SK-N-SH (cell line): ENCODE measurements at regions not wholly inside any gene's neighbourhood (a gene's known extent, or its start where the extent isn't known, plus 50 kb on each side); places are given as distances from the start of the nearest gene placed in this dataset.

ENCODE experiments used
- CTCF ChIA-PET: fragments of 300-600, 350-600 bp; formaldehyde crosslinking; extraction: SDS; loops from one replicate; lab custom pipeline; 2021; lab: Yijun Ruan, JAX
- POLR2A ChIA-PET: fragments of 350-600 bp; sonication (Branson Sonifier 250); formaldehyde crosslinking; extraction: SDS; loops from one replicate; lab custom pipeline; 2020; ENCODE audit warnings: antibody characterized with exemption, inconsistent platforms; lab: Yijun Ruan, JAX
- DNase-seq: peaks from one replicate; pipeline ENCODE4 v3.0.0; 2012
- H2AFZ ChIP-seq: fragments of 200-600 bp; sonication (generic); 2 replicates; pipeline ENCODE4 v1.8.1; 2016; ENCODE audit warnings: antibody characterized with exemption, mild to moderate bottlenecking, low read depth
- H3F3A ChIP-seq: fragments of 200-600 bp; sonication (generic); replicated peaks from 2 replicates; pipeline ENCODE3; 2016; ENCODE audit warnings: antibody characterized with exemption, mild to moderate bottlenecking; ENCODE audit not compliant: insufficient read depth
- H3K27ac ChIP-seq, 2 experiments: fragments of 200-500 bp in 1 of 2; fragments of 200-600 bp in 1 of 2; sonication (Bioruptor generic) in 1 of 2; sonication (generic), shearing (Covaris generic) in 1 of 2; 2 replicates each; pipeline versions ENCODE4 v1.5.1 to v1.6.1; 2014 to 2016; ENCODE audit warnings: low read depth in 2 of 2, inconsistent platforms in 1 of 2, low read length in 1 of 2, mild to moderate bottlenecking in 1 of 2, mixed read lengths in 1 of 2
- H3K27me3 ChIP-seq: fragments of 200-600 bp; sonication (generic), shearing (Covaris generic); 2 replicates; pipeline ENCODE4 v1.6.1; 2016; ENCODE audit warnings: mixed run types; ENCODE audit not compliant: insufficient read depth
- H3K36me3 ChIP-seq, 2 experiments: fragments of 200-500 bp in 1 of 2; fragments of 200-600 bp in 1 of 2; sonication (Bioruptor generic) in 1 of 2; sonication (generic) in 1 of 2; replicated peaks in 1 of 2; 2 replicates each; pipeline versions ENCODE3 to v1.5.1; 2014 to 2016; ENCODE audit warnings: low read length in 1 of 2, mild to moderate bottlenecking in 1 of 2; ENCODE audit not compliant: insufficient read depth in 2 of 2, control insufficient read depth in 1 of 2
- H3K4me1 ChIP-seq, 2 experiments: fragments of 200-500 bp in 1 of 2; fragments of 200-600 bp in 1 of 2; sonication (Bioruptor generic) in 1 of 2; sonication (generic), shearing (Covaris generic) in 1 of 2; 2 replicates each; pipeline versions ENCODE4 v1.5.1 to v1.6.1; 2014 to 2016; ENCODE audit warnings: low read depth in 1 of 2, low read length in 1 of 2, mixed run types in 1 of 2; ENCODE audit not compliant: insufficient read depth in 2 of 2, control insufficient read depth in 1 of 2
- H3K4me2 ChIP-seq: fragments of 200-600 bp; sonication (generic), shearing (Covaris generic); 2 replicates; pipeline ENCODE4 v1.6.1; 2017; ENCODE audit warnings: mixed run types
- H3K4me3 ChIP-seq, 2 experiments: fragments of 200-500 bp in 1 of 2; fragments of 200-600 bp in 1 of 2; sonication (Bioruptor generic) in 1 of 2; sonication (generic), shearing (Covaris generic) in 1 of 2; 2 replicates each; pipeline versions ENCODE4 v1.5.1 to v1.8.1; 2014 to 2016; ENCODE audit warnings: low read depth in 2 of 2, inconsistent platforms in 1 of 2, low read length in 1 of 2, mild to moderate bottlenecking in 1 of 2, mixed read lengths in 1 of 2, moderate library complexity in 1 of 2
- H3K79me2 ChIP-seq: fragments of 200-600 bp; sonication (generic); 2 replicates; pipeline ENCODE4 v1.8.1; 2017; ENCODE audit warnings: mild to moderate bottlenecking; ENCODE audit not compliant: insufficient read depth
- H3K9ac ChIP-seq: fragments of 200-600 bp; sonication (generic); 2 replicates; pipeline ENCODE4 v1.6.1; 2017; ENCODE audit warnings: mixed run types
- H3K9me2 ChIP-seq: fragments of 200-600 bp; sonication (generic); 2 replicates; pipeline ENCODE4 v1.6.1; 2017; ENCODE audit warnings: mixed run types
- H3K9me3 ChIP-seq: fragments of 200-600 bp; sonication (generic); 2 replicates; pipeline ENCODE4 v1.6.1; 2017; ENCODE audit warnings: mixed run types, mild to moderate bottlenecking, moderate library complexity
- H4K20me1 ChIP-seq: fragments of 200-600 bp; sonication (generic); 2 replicates; pipeline ENCODE4 v1.6.1; 2017; ENCODE audit warnings: mild to moderate bottlenecking, mixed run types; ENCODE audit not compliant: insufficient read depth
- EP300 ChIP-seq, 2 experiments: IDR thresholded peaks; 2 replicates each; pipeline versions ENCODE4 v1.4.0 to v1.6.1; 2012; ENCODE audit warnings: borderline replicate concordance in 1 of 2, low read depth in 1 of 2, low read length in 1 of 2
- EZH2phosphoT487 ChIP-seq: fragments of 200-600 bp; sonication (generic); IDR thresholded peaks from 2 replicates; pipeline ENCODE4 v1.6.1; 2017; ENCODE audit warnings: low read depth, mixed run types, mild to moderate bottlenecking, antibody characterized with exemption, moderate library complexity, borderline replicate concordance
- FOSL2 ChIP-seq: IDR thresholded peaks from 2 replicates; pipeline ENCODE4 v1.4.0; 2012; ENCODE audit warnings: low read depth, mild to moderate bottlenecking, moderate library complexity, borderline replicate concordance
- FOXJ3 ChIP-seq: sonication (generic); formaldehyde crosslinking; IDR thresholded peaks from 2 replicates; pipeline ENCODE4 v1.5.1; 2020; ENCODE audit warnings: mild to moderate bottlenecking, missing genetic modification reagents
- FOXM1 ChIP-seq: IDR thresholded peaks from 2 replicates; pipeline ENCODE4 v1.4.0; 2012; ENCODE audit warnings: low read depth, mild to moderate bottlenecking
- GATA2 ChIP-seq: sonication (generic); formaldehyde crosslinking; IDR thresholded peaks from 2 replicates; pipeline ENCODE4 v1.5.0; 2020; ENCODE audit warnings: mild to moderate bottlenecking, missing genetic modification reagents
- IRF3 ChIP-seq: fragments of 150-350 bp; IDR thresholded peaks from 2 replicates; pipeline ENCODE4 v1.6.1; 2016; ENCODE audit warnings: mild to moderate bottlenecking, low read depth, low read length
- MEF2A ChIP-seq: IDR thresholded peaks from 2 replicates; pipeline ENCODE4 v1.4.0; 2012; ENCODE audit warnings: low read depth, borderline replicate concordance
- MXI1 ChIP-seq: IDR thresholded peaks from 2 replicates; pipeline ENCODE4 v1.6.1; 2012; ENCODE audit warnings: mild to moderate bottlenecking, low read depth, low read length, improper control_type of control experiment
- RCOR1 ChIP-seq: fragments of 150-350 bp; IDR thresholded peaks from 2 replicates; pipeline ENCODE4 v1.6.1; 2017; ENCODE audit warnings: antibody characterized with exemption, low read length
- RFX5 ChIP-seq: IDR thresholded peaks from 2 replicates; pipeline ENCODE4 v1.6.1; 2012; ENCODE audit warnings: mild to moderate bottlenecking, improper control_type of control experiment, low read length
- SMC3 ChIP-seq: IDR thresholded peaks from 2 replicates; pipeline ENCODE4 v1.6.1; 2012; ENCODE audit warnings: low read depth, low read length, improper control_type of control experiment
- TAF1 ChIP-seq: IDR thresholded peaks from 2 replicates; pipeline ENCODE4 v1.6.1; 2012; ENCODE audit warnings: low read depth, mild to moderate bottlenecking, low read length, moderate library complexity, borderline replicate concordance
- TEAD4 ChIP-seq: IDR thresholded peaks from 2 replicates; pipeline ENCODE4 v1.4.0; 2012; ENCODE audit warnings: mild to moderate bottlenecking, borderline replicate concordance; ENCODE audit not compliant: insufficient read depth
- YY1 ChIP-seq: IDR thresholded peaks from 2 replicates; pipeline ENCODE4 v1.4.0; 2012; ENCODE audit warnings: low read depth, mild to moderate bottlenecking
- WGBS: methylation state at CpG from one replicate; pipeline ENCODE4 v1.1.6; 2017; ENCODE audit warnings: low lambda C conversion rate; 5-methylcytosine and 5-hydroxymethylcytosine counted together
- TF ChIP-seq, protein P1 (sequence below): IDR thresholded peaks from 2 replicates; pipeline ENCODE4; 2012
- TF ChIP-seq, protein P2 (sequence below): IDR thresholded peaks from 2 replicates; pipeline ENCODE4 v1.4.0; 2012; ENCODE audit warnings: low read depth
- TF ChIP-seq, protein P3 (sequence below): fragments of 200-600 bp; sonication (generic); IDR thresholded peaks from 2 replicates; pipeline ENCODE4 v1.6.1; 2017; ENCODE audit warnings: antibody characterized with exemption, mild to moderate bottlenecking, moderate library complexity

DNA sequence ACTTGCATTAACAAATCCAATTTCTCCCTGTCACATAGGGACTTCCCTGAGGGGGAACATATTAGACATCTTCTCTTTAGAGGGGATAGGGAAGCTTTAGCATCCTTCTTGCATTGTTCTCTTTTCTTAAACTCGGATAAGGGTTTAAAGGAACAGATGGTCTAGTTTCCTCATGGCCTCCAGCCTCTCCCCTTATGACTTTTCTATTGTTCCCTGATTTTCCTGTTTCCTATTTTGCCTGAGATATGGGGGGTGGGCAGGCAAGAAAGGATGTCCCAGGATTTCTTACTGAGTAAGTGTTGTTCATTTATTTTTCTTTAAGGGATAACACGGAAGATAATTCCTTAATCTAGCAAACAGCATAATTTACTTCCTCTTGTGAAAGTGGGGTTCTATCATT, 107.7 kb upstream of the MAGEE2 start:
- no peaks in the 10 kb centered on the region for H3K36me3 ChIP-seq
- H3K4me2 ChIP-seq, result no peak overlapping the region
- H2AFZ ChIP-seq, result no peak overlapping the region
- H3K9me3 ChIP-seq, result no peaks in the 10 kb centered on the region
- no peaks in the 10 kb centered on the region for H3K9me2 ChIP-seq
- POLR2A ChIA-PET, result no interaction called here
- CTCF ChIA-PET, result interaction anchor here (0.6 kb wide), 1 partner anchor 903 kb away, joined by 3 read pairs; no protein-coding TSS in a partner anchor
- DNase-seq, result no peak
- TF ChIP-seq EP300 (IDR thresholded peaks at IDR 0.05; ENCODE audit: borderline replicate concordance in 1 of 2, low read depth in 1 of 2, low read length in 1 of 2) (no peak), RFX5 (no peak), MXI1 (no peak), RCOR1 (no peak), TAF1 (no peak), FOSL2 (no peak), TEAD4 (no peak), GATA2 (CRISPR knock-in tag) (no peak), YY1 (no peak), FOXJ3 (CRISPR knock-in tag) (no peak), EZH2phosphoT487 (no peak), IRF3 (no peak), FOXM1 (no peak), MEF2A (no peak), SMC3 (no peak)
- TF ChIP-seq, protein P1, sequence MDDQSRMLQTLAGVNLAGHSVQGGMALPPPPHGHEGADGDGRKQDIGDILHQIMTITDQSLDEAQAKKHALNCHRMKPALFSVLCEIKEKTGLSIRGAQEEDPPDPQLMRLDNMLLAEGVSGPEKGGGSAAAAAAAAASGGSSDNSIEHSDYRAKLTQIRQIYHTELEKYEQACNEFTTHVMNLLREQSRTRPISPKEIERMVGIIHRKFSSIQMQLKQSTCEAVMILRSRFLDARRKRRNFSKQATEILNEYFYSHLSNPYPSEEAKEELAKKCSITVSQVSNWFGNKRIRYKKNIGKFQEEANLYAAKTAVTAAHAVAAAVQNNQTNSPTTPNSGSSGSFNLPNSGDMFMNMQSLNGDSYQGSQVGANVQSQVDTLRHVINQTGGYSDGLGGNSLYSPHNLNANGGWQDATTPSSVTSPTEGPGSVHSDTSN, result no peak
- TF ChIP-seq, protein P2, sequence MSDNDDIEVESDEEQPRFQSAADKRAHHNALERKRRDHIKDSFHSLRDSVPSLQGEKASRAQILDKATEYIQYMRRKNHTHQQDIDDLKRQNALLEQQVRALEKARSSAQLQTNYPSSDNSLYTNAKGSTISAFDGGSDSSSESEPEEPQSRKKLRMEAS, result no peak
- TF ChIP-seq, protein P3, sequence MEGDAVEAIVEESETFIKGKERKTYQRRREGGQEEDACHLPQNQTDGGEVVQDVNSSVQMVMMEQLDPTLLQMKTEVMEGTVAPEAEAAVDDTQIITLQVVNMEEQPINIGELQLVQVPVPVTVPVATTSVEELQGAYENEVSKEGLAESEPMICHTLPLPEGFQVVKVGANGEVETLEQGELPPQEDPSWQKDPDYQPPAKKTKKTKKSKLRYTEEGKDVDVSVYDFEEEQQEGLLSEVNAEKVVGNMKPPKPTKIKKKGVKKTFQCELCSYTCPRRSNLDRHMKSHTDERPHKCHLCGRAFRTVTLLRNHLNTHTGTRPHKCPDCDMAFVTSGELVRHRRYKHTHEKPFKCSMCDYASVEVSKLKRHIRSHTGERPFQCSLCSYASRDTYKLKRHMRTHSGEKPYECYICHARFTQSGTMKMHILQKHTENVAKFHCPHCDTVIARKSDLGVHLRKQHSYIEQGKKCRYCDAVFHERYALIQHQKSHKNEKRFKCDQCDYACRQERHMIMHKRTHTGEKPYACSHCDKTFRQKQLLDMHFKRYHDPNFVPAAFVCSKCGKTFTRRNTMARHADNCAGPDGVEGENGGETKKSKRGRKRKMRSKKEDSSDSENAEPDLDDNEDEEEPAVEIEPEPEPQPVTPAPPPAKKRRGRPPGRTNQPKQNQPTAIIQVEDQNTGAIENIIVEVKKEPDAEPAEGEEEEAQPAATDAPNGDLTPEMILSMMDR, result no peak
- H4K20me1 ChIP-seq, result no peaks in the 10 kb centered on the region
- no peaks in the 10 kb centered on the region for H3K79me2 ChIP-seq
- no peak overlapping the region for H3K27ac ChIP-seq
- WGBS, result 3% methylated on average over 2 of the region's 2 CpGs
- no peaks in the 10 kb centered on the region for H3K27me3 ChIP-seq
- H3K9ac ChIP-seq, result no peak overlapping the region
- H3K4me1 ChIP-seq, result no peaks in the 10 kb centered on the region
- no peaks in the 10 kb centered on the region for H3F3A ChIP-seq
- no peak overlapping the region for H3K4me3 ChIP-seq
